Body of pancreas (tissue), 4 donors: ENCODE measurements at regions not wholly inside any gene's neighbourhood (a gene's known extent, or its start where the extent isn't known, plus 50 kb on each side); places are given as distances from the start of the nearest gene placed in this dataset.

ENCODE experiments used
- CTCF ChIP-seq, 7 experiments: fragments of 450-650 bp in 4 of 7; fragments of 200-600 bp in 3 of 7; sonication (generic) in 3 of 7; IDR thresholded peaks; one replicate each; pipeline ENCODE4 v1.5.1; 2016 to 2019; ENCODE audit warnings: antibody characterized with exemption in 7 of 7
- POLR2A ChIP-seq, 3 donors: fragments of 450-650 bp; IDR thresholded peaks; one replicate each; pipeline ENCODE4 v1.6.1; 2016; ENCODE audit warnings: antibody characterized with exemption in 3 of 3, mild to moderate bottlenecking in 2 of 3

- TF ChIP-seq CTCF (IDR thresholded peaks at IDR 0.05) (no peak), POLR2A (IDR thresholded peaks at IDR 0.05) (no peak)
Measured at GRCh38 chr4:127000846-127001245, 631.9 kb upstream of the INTU start.
